HCT116 (cell line): ENCODE measurements at regions not wholly inside any gene's neighbourhood (a gene's known extent, or its start where the extent isn't known, plus 50 kb on each side); places are given as distances from the start of the nearest gene placed in this dataset.

Source experiments
- ATAC-seq: fragments of 200-7000 bp; cut with Tn5 transposase; 2 replicates; pipeline ENCODE4 v1.9.1; 2020; ENCODE audit warnings: mild to moderate bottlenecking, moderate library complexity
- BruUV-seq: library from RNA; stranded (reverse); fragments of 400-500 nt; replicated peaks from 2 replicates; lab custom pipeline; 2021; lab: Mats Ljungman, UMichigan
- CTCF ChIA-PET: fragments of 300-600 bp; sonication (Branson Sonifier 250); formaldehyde crosslinking; loops from one replicate; lab custom pipeline; 2021; ENCODE audit warnings: antibody characterized with exemption; lab: Charles Lee
- POLR2A ChIA-PET: fragments of 300-600, 350-600 bp; sonication (Branson Sonifier 250); formaldehyde crosslinking; loops from one replicate; lab custom pipeline; 2021; ENCODE audit warnings: antibody characterized with exemption; lab: Charles Lee
- RAD21 ChIA-PET, 2 experiments: fragments of 300-600 bp; sonication (Branson Sonifier 250); formaldehyde crosslinking; loops; one replicate each; lab custom pipeline; 2023; ENCODE audit warnings: low total read pairs in 2 of 2; ENCODE audit not compliant: uncharacterized antibody in 2 of 2, unreplicated experiment in 2 of 2, low non-redundant PET in 1 of 2; lab: Charles Lee
- DNase-seq: peaks from one replicate; pipeline ENCODE4 v3.0.0-alpha.2; 2010; ENCODE audit warnings: low read depth, low spot score
- H2AFZ ChIP-seq: fragments of 200-600 bp; shearing (Covaris generic), sonication (generic); 2 replicates; pipeline ENCODE4 v1.6.1; 2017; ENCODE audit warnings: low read depth, mixed run types, mixed read lengths, antibody characterized with exemption, low read length; ENCODE audit not compliant: poor library complexity, severe bottlenecking
- H3K27ac ChIP-seq: 2 replicates; pipeline ENCODE4 v1.5.1; 2012; ENCODE audit warnings: low read depth, low read length
- H3K27me3 ChIP-seq: fragments of 200-600 bp; sonication (generic); 2 replicates; pipeline ENCODE4 v1.6.1; 2016; ENCODE audit warnings: mixed run types, low read length, mixed read lengths; ENCODE audit not compliant: insufficient read depth
- H3K36me3 ChIP-seq, 2 experiments: fragments of 200-500 bp in 1 of 2; fragments of 200-600 bp in 1 of 2; sonication (Bioruptor generic) in 1 of 2; sonication (generic) in 1 of 2; 2 replicates each; pipeline versions ENCODE4 v1.5.1 to v1.6.1; 2014 to 2016; ENCODE audit warnings: low read length in 2 of 2, inconsistent platforms in 1 of 2, mixed read lengths in 1 of 2, mixed run types in 1 of 2; ENCODE audit not compliant: insufficient read depth in 2 of 2, control insufficient read depth in 1 of 2
- H3K4me1 ChIP-seq, 2 experiments: fragments of 200-600 bp in 1 of 2; sonication (generic) in 1 of 2; 2 replicates each; pipeline versions ENCODE4 v1.5.1 to v1.6.1; 2012 to 2017; ENCODE audit warnings: low read length in 2 of 2, inconsistent platforms in 1 of 2, mild to moderate bottlenecking in 1 of 2, mixed read lengths in 1 of 2, mixed run types in 1 of 2, moderate library complexity in 1 of 2; ENCODE audit not compliant: insufficient read depth in 2 of 2, control insufficient read depth in 1 of 2
- H3K4me2 ChIP-seq: fragments of 200-600 bp; sonication (generic); 2 replicates; pipeline ENCODE4 v1.6.1; 2017; ENCODE audit warnings: mixed run types, low read length, mixed read lengths
- H3K4me3 ChIP-seq, 2 experiments: fragments of 200-600 bp in 1 of 2; sonication (generic) in 1 of 2; replicated peaks in 1 of 2; 2 replicates each; pipeline ENCODE4 v1.5.1; 2011 to 2016; ENCODE audit warnings: low read length in 2 of 2, control low read depth in 1 of 2, low read depth in 1 of 2, mild to moderate bottlenecking in 1 of 2, mixed read lengths in 1 of 2, mixed run types in 1 of 2
- H3K79me2 ChIP-seq: fragments of 200-600 bp; sonication (generic); 2 replicates; pipeline ENCODE4 v1.6.1; 2017; ENCODE audit warnings: mild to moderate bottlenecking, mixed run types, low read length, moderate library complexity, mixed read lengths; ENCODE audit not compliant: insufficient read depth
- H3K9ac ChIP-seq: fragments of 200-600 bp; sonication (generic); 2 replicates; pipeline ENCODE4 v1.6.1; 2016; ENCODE audit warnings: low read length, mixed read lengths
- H3K9me2 ChIP-seq: fragments of 200-600 bp; sonication (generic), shearing (Covaris generic); 2 replicates; pipeline ENCODE4 v1.6.1; 2017; ENCODE audit warnings: mixed run types, mild to moderate bottlenecking, moderate library complexity; ENCODE audit not compliant: insufficient read depth
- H3K9me3 ChIP-seq, 2 experiments: fragments of 200-500 bp in 1 of 2; fragments of 200-600 bp in 1 of 2; sonication (Bioruptor generic) in 1 of 2; sonication (generic) in 1 of 2; 2 replicates each; pipeline ENCODE4 v1.6.1; 2014 to 2017; ENCODE audit warnings: low read length in 2 of 2, mixed read lengths in 2 of 2, inconsistent platforms in 1 of 2, low read depth in 1 of 2, mild to moderate bottlenecking in 1 of 2, mixed run types in 1 of 2, moderate library complexity in 1 of 2; ENCODE audit not compliant: control insufficient read depth in 1 of 2, insufficient read depth in 1 of 2
- H4K20me1 ChIP-seq: fragments of 200-600 bp; sonication (generic), shearing (Covaris generic); 2 replicates; pipeline ENCODE4 v1.6.1; 2017; ENCODE audit warnings: mixed run types, mild to moderate bottlenecking, moderate library complexity; ENCODE audit not compliant: insufficient read depth
- ATF3 ChIP-seq: IDR thresholded peaks from 2 replicates; pipeline ENCODE4 v1.6.1; 2012
- CBX3 ChIP-seq: IDR thresholded peaks from 2 replicates; pipeline ENCODE4 v1.6.1; 2012; ENCODE audit warnings: low read depth
- CEBPB ChIP-seq: IDR thresholded peaks from 2 replicates; pipeline ENCODE4 v1.6.1; 2012; ENCODE audit warnings: low read depth
- CTCF ChIP-seq, 3 experiments: fragments of 200-600 bp in 1 of 3; sonication (generic) in 1 of 3; IDR thresholded peaks in 2 of 3; conservative IDR thresholded peaks in 1 of 3; 2 replicates each; pipeline ENCODE4 v1.5.1; 2012 to 2017; ENCODE audit warnings: low read depth in 2 of 3, low read length in 2 of 3, antibody characterized with exemption in 1 of 3, borderline replicate concordance in 1 of 3, control low read depth in 1 of 3, mild to moderate bottlenecking in 1 of 3, mixed read lengths in 1 of 3, mixed run types in 1 of 3, moderate library complexity in 1 of 3; ENCODE audit not compliant: insufficient read depth in 1 of 3
- EGR1 ChIP-seq: IDR thresholded peaks from 2 replicates; pipeline ENCODE4 v1.6.1; 2012; ENCODE audit warnings: low read depth
- ELF1 ChIP-seq: IDR thresholded peaks from 2 replicates; pipeline ENCODE4 v1.6.1; 2012; ENCODE audit warnings: low read depth, borderline replicate concordance
- EZH2 ChIP-seq: fragments of 200-600 bp; sonication (generic); IDR thresholded peaks from 2 replicates; pipeline ENCODE4 v1.6.1; 2017; ENCODE audit warnings: antibody characterized with exemption, mixed run types
- EZH2phosphoT487 ChIP-seq: fragments of 200-600 bp; IDR thresholded peaks from 2 replicates; pipeline ENCODE4 v1.6.1; 2018; ENCODE audit warnings: antibody characterized with exemption, borderline replicate concordance
- FOSL1 ChIP-seq: IDR thresholded peaks from 2 replicates; pipeline ENCODE4 v1.6.1; 2012; ENCODE audit warnings: low read depth
- JUND ChIP-seq: IDR thresholded peaks from 2 replicates; pipeline ENCODE4 v1.6.1; 2012
- POLR2A ChIP-seq: IDR thresholded peaks from 2 replicates; pipeline ENCODE4 v1.7.0; 2011; ENCODE audit warnings: borderline replicate concordance; ENCODE audit not compliant: insufficient read depth, insufficient read length; ENCODE audit errors: extremely low read depth
- POLR2AphosphoS5 ChIP-seq: IDR thresholded peaks from 2 replicates; pipeline ENCODE4 v1.6.1; 2011; ENCODE audit warnings: mild to moderate bottlenecking, low read depth, low read length, moderate library complexity
- RAD21 ChIP-seq: IDR thresholded peaks from 2 replicates; pipeline ENCODE4 v1.6.1; 2012; ENCODE audit warnings: low read depth, mild to moderate bottlenecking
- REST ChIP-seq: IDR thresholded peaks from 2 replicates; pipeline ENCODE4 v1.6.1; 2012; ENCODE audit warnings: low read depth
- SIN3A ChIP-seq: IDR thresholded peaks from 2 replicates; pipeline ENCODE4 v1.6.1; 2012; ENCODE audit warnings: low read depth
- SP1 ChIP-seq: IDR thresholded peaks from 2 replicates; pipeline ENCODE4 v1.6.1; 2012; ENCODE audit warnings: low read depth
- YY1 ChIP-seq: IDR thresholded peaks from 2 replicates; pipeline ENCODE4 v1.6.1; 2011; ENCODE audit warnings: low read length, low read depth, moderate library complexity, mild to moderate bottlenecking; ENCODE audit not compliant: insufficient replicate concordance; ENCODE audit errors: extremely low read depth
- ZBTB33 ChIP-seq: IDR thresholded peaks from 2 replicates; pipeline ENCODE4 v1.6.1; 2011; ENCODE audit warnings: mild to moderate bottlenecking, low read length, moderate library complexity; ENCODE audit not compliant: insufficient replicate concordance; ENCODE audit errors: extremely low read depth
- ZNF274 ChIP-seq: fragments of 200-500 bp; sonication (Bioruptor generic); IDR thresholded peaks from 2 replicates; pipeline ENCODE4 v1.6.1; 2014; ENCODE audit warnings: mild to moderate bottlenecking, low read depth, low read length, inconsistent platforms
- intact Hi-C: fragments of 100-400 bp; cut with micrococcal nuclease; formaldehyde crosslinking; loops from 2 replicates; pipeline ENCODE4 v1.10.0; 2022

GRCh38 chr5:124924729-124925128 is 178.3 kb upstream of the ZNF608 start:
- Histone ChIP-seq H3K9ac (no peak overlapping the region), H3K79me2 (no peaks in the 10 kb centered on the region), H3K9me2 (no peaks in the 10 kb centered on the region), H2AFZ (no peak overlapping the region), H3K27ac (no peak overlapping the region), H3K4me3 (no peak overlapping the region), H3K4me1 (peaks cover 0 to 12% of the 10 kb centered on the region in 2 experiments; a peak in 1 of 4 replicates), H3K4me2 (no peak overlapping the region), H3K36me3 (no peaks in the 10 kb centered on the region), H3K27me3 (no peaks in the 10 kb centered on the region), H4K20me1 (no peaks in the 10 kb centered on the region), H3K9me3 (no peaks in the 10 kb centered on the region)
- CTCF ChIA-PET, result no interaction called here
- ATAC-seq (no peak), DNase-seq (no peak)
- RAD21 ChIA-PET, result no interaction called here
- TF ChIP-seq SIN3A, result no peak
- no peak for TF ChIP-seq EZH2
- TF ChIP-seq YY1, result no peak
- no peak for TF ChIP-seq REST
- TF ChIP-seq SP1, result no peak
- no peak for TF ChIP-seq ATF3
- no peak for TF ChIP-seq CEBPB
- TF ChIP-seq JUND, result no peak
- TF ChIP-seq EZH2phosphoT487, result no peak
- no peak for TF ChIP-seq ZBTB33
- no peak for TF ChIP-seq CBX3
- TF ChIP-seq RAD21, result no peak
- no peak for TF ChIP-seq CTCF (IDR thresholded peaks at IDR 0.05 in 2 of 3, conservative IDR thresholded peaks at IDR 0.05 in 1 of 3; ENCODE audit: borderline replicate concordance in 1 of 3, insufficient read depth in 1 of 3, low read depth in 2 of 3, low read length in 2 of 3)
- no peak for TF ChIP-seq POLR2AphosphoS5
- no peak for TF ChIP-seq ELF1
- TF ChIP-seq ZNF274, result no peak
- no peak for TF ChIP-seq FOSL1
- no peak for TF ChIP-seq POLR2A
- TF ChIP-seq EGR1, result no peak
- POLR2A ChIA-PET, result no interaction called here
- intact Hi-C loops, result no loop called here
- BruUV-seq, result no TSS peak
